SK-N-SH treated with all-trans-retinoic acid at 6 μM for 48 hours (cell line): ENCODE measurements at regions not wholly inside any gene's neighbourhood (a gene's known extent, or its start where the extent isn't known, plus 50 kb on each side); places are given as distances from the start of the nearest gene placed in this dataset.

Source experiments
- CREB5 ChIP-seq: fragments of 250-450 bp; sonication (Bioruptor Pico); IDR thresholded peaks from 2 replicates; pipeline ENCODE4 v1.5.1; 2020; ENCODE audit warnings: low read depth, mild to moderate bottlenecking, moderate library complexity
- CSDC2 ChIP-seq: fragments of 250-450 bp; sonication (Bioruptor Pico); IDR thresholded peaks from 2 replicates; pipeline ENCODE4 v1.5.0; 2020; ENCODE audit warnings: mild to moderate bottlenecking, moderate library complexity
- ISL1 ChIP-seq: fragments of 250-450 bp; sonication (Bioruptor Pico); IDR thresholded peaks from 2 replicates; pipeline ENCODE4 v2.1.2; 2022; ENCODE audit warnings: mild to moderate bottlenecking, moderate library complexity
- OSR1 ChIP-seq: fragments of 250-450 bp; sonication (Bioruptor Pico); IDR thresholded peaks from 2 replicates; pipeline ENCODE4 v1.8.0; 2022; ENCODE audit warnings: moderate library complexity, mild to moderate bottlenecking, inconsistent platforms
- SNAI2 ChIP-seq: fragments of 250-450 bp; sonication (Bioruptor Pico); IDR thresholded peaks from 2 replicates; pipeline ENCODE4 v1.5.0; 2020; ENCODE audit warnings: mild to moderate bottlenecking, moderate library complexity
- TOX ChIP-seq: fragments of 250-450 bp; sonication (Bioruptor Pico); IDR thresholded peaks from 2 replicates; pipeline ENCODE4 v1.8.0; 2021; ENCODE audit warnings: mild to moderate bottlenecking, moderate library complexity, borderline replicate concordance
- ZFP3 ChIP-seq: fragments of 250-450 bp; sonication (Bioruptor Pico); IDR thresholded peaks from 2 replicates; pipeline ENCODE4 v1.5.0; 2020; ENCODE audit warnings: mild to moderate bottlenecking, moderate library complexity
- TF ChIP-seq, protein P1 (sequence below): fragments of 250-450 bp; sonication (Bioruptor Pico); IDR thresholded peaks from 2 replicates; pipeline ENCODE4 v1.5.1; 2021; ENCODE audit warnings: mild to moderate bottlenecking, moderate library complexity
- TF ChIP-seq, protein P2 (sequence below): fragments of 250-450 bp; sonication (Bioruptor Pico); IDR thresholded peaks from 2 replicates; pipeline ENCODE4 v1.8.0; 2020; ENCODE audit warnings: mild to moderate bottlenecking, moderate library complexity, borderline replicate concordance
- TF ChIP-seq, protein P3 (sequence below): fragments of 250-450 bp; sonication (Bioruptor Pico); IDR thresholded peaks from 2 replicates; pipeline ENCODE4 v1.8.0; 2021; ENCODE audit warnings: low read depth, mild to moderate bottlenecking, moderate library complexity, borderline replicate concordance

- no peak for TF ChIP-seq CSDC2 (CRISPR knock-in tag)
- TF ChIP-seq, protein P1, sequence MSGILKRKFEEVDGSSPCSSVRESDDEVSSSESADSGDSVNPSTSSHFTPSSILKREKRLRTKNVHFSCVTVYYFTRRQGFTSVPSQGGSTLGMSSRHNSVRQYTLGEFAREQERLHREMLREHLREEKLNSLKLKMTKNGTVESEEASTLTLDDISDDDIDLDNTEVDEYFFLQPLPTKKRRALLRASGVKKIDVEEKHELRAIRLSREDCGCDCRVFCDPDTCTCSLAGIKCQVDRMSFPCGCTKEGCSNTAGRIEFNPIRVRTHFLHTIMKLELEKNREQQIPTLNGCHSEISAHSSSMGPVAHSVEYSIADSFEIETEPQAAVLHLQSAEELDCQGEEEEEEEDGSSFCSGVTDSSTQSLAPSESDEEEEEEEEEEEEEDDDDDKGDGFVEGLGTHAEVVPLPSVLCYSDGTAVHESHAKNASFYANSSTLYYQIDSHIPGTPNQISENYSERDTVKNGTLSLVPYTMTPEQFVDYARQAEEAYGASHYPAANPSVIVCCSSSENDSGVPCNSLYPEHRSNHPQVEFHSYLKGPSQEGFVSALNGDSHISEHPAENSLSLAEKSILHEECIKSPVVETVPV (CRISPR knock-in tag) = no peak
- TF ChIP-seq OSR1 (CRISPR knock-in tag) = no peak
- TF ChIP-seq, protein P2, sequence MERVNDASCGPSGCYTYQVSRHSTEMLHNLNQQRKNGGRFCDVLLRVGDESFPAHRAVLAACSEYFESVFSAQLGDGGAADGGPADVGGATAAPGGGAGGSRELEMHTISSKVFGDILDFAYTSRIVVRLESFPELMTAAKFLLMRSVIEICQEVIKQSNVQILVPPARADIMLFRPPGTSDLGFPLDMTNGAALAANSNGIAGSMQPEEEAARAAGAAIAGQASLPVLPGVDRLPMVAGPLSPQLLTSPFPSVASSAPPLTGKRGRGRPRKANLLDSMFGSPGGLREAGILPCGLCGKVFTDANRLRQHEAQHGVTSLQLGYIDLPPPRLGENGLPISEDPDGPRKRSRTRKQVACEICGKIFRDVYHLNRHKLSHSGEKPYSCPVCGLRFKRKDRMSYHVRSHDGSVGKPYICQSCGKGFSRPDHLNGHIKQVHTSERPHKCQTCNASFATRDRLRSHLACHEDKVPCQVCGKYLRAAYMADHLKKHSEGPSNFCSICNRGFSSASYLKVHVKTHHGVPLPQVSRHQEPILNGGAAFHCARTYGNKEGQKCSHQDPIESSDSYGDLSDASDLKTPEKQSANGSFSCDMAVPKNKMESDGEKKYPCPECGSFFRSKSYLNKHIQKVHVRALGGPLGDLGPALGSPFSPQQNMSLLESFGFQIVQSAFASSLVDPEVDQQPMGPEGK (CRISPR knock-in tag) = no peak
- TF ChIP-seq ISL1 (CRISPR knock-in tag) = no peak
- TF ChIP-seq TOX = no peak
- TF ChIP-seq CREB5 (CRISPR knock-in tag) = no peak
- no peak for TF ChIP-seq ZFP3 (CRISPR knock-in tag)
- TF ChIP-seq, protein P3, sequence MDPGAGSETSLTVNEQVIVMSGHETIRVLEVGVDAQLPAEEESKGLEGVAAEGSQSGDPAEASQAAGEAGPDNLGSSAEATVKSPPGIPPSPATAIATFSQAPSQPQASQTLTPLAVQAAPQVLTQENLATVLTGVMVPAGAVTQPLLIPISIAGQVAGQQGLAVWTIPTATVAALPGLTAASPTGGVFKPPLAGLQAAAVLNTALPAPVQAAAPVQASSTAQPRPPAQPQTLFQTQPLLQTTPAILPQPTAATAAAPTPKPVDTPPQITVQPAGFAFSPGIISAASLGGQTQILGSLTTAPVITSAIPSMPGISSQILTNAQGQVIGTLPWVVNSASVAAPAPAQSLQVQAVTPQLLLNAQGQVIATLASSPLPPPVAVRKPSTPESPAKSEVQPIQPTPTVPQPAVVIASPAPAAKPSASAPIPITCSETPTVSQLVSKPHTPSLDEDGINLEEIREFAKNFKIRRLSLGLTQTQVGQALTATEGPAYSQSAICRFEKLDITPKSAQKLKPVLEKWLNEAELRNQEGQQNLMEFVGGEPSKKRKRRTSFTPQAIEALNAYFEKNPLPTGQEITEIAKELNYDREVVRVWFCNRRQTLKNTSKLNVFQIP = no peak
- no peak for TF ChIP-seq SNAI2
These were observed 494.4 kb downstream of the TMX3 start for GRCh38 chr18:68220458-68220857.
